Occipital lobe (tissue), 1 donor: ENCODE measurements at regions not wholly inside any gene's neighbourhood (a gene's known extent, or its start where the extent isn't known, plus 50 kb on each side); places are given as distances from the start of the nearest gene placed in this dataset.

Experiments used
- DNase-seq: peaks from one replicate; lab custom pipeline; 2025; lab: John Stamatoyannopoulos, UW

GRCh38 chr2:120881981-120882788 is 146.5 kb downstream of the GLI2 start:
- DNase-seq = no peak

- no peak for DNase-seq
Measured at GRCh38 chr2:120883607-120884440, 148.2 kb downstream of the GLI2 start.

GRCh38 chr2:120884472-120885290 is 149.0 kb downstream of the GLI2 start:
- no peak for DNase-seq

GRCh38 chr2:120885321-120885720 is 149.7 kb downstream of the GLI2 start:
- no peak for DNase-seq

GRCh38 chr2:120885749-120886148 is 150.1 kb downstream of the GLI2 start:
- DNase-seq = no peak

- DNase-seq = no peak
Measured at GRCh38 chr2:120886534-120887319, 151.1 kb downstream of the GLI2 start.

GRCh38 chr2:120887320-120887697 is 151.6 kb downstream of the GLI2 start:
- no peak for DNase-seq

GRCh38 chr2:120887741-120888231 is 152.1 kb downstream of the GLI2 start:
- DNase-seq = no peak

GRCh38 chr2:120888851-120889250 is 153.2 kb downstream of the GLI2 start:
- DNase-seq = no peak

- DNase-seq = no peak
Measured at GRCh38 chr2:120889936-120890335, 154.3 kb downstream of the GLI2 start.

GRCh38 chr2:120890566-120891360 is 155.1 kb downstream of the GLI2 start:
- DNase-seq = no peak

- no peak for DNase-seq
Measured at GRCh38 chr2:120892271-120892966, 156.8 kb downstream of the GLI2 start.

- no peak for DNase-seq
Measured at GRCh38 chr2:120892967-120893667, 157.4 kb downstream of the GLI2 start.

GRCh38 chr2:120893811-120894584 is 158.3 kb downstream of the GLI2 start:
- DNase-seq = no peak

- DNase-seq = no peak
Measured at GRCh38 chr2:120894966-120895365, 159.3 kb downstream of the GLI2 start.

GRCh38 chr2:120896126-120896525 is 160.5 kb downstream of the GLI2 start:
- no peak for DNase-seq

- DNase-seq = no peak
Measured at GRCh38 chr2:120896901-120897300, 161.2 kb downstream of the GLI2 start.

- no peak for DNase-seq
Measured at GRCh38 chr2:120897399-120897798, 161.7 kb downstream of the GLI2 start.
